ENCODE measurements at regions not wholly inside any gene's neighbourhood (a gene's known extent, or its start where the extent isn't known, plus 50 kb on each side); places are given as distances from the start of the nearest gene placed in this dataset.

DNA sequence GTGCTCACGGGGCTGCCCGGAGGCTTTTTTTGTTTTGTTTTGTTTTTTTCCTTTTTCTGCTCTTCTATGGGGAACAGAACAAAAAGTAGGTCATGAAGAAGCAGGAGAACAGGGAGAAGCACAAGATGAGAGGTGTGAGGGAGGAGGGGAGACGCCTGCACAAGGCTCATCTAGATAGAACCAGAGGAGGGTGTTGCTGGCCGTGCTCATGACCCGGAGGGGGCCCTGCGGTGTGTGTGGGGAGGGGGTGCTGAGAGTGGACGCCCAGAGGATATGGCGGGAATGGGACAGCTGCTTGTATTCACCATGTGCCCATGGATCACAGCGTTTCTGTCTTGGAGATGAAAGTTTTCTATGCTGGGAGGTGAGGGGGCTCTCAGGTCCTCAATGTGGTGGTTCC lies 183.7 kb downstream of the FOXL1 start:
- no peak for DNase-seq (ENCODE audit: extremely low spot score, insufficient read length, low read depth)
- no peak for FAIRE-seq

DNA sequence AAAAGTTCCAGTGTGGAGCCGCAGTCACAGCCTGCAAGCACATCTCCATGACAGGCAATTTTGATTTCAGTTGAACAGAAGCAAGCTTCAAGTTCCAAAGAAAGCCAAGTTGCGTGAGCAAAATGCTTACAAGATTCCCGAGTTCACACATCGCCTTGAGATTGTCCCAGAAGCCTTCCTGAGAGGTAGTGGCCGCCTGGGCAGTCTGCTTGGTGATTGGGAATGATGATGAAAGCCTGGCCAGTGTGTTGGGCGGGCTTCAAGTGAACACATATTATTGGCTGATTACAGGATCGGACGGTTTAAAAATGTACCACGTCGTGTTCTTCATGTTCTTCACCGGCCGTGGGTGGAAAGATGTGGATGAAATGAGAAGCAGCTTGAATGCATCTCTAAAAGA lies 185.5 kb downstream of the FOXL1 start:
- FAIRE-seq (no peak), DNase-seq (ENCODE audit: extremely low spot score, insufficient read length, low read depth) (no peak)

DNA sequence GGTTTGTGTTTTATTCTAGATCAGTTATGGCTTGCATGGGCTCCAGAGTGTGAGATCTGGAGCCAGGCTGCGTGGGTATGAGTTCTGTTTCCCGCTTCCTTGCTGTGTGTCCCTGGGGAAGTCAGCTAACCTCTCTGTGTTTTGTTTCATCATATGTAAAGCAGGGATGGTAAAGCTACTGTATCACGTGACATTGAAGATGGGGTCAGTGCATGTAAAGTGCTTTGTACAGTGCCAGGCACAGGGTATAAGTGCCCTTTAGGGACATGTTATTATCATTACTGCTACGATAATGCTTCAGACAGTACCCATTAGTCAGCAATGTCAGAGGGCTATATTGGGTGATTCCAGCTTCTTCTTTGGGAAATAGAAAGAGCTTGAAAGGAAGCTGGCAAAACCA lies 186.2 kb downstream of the FOXL1 start:
- FAIRE-seq (no peak), DNase-seq (ENCODE audit: extremely low spot score, insufficient read length, low read depth) (no peak)

DNA sequence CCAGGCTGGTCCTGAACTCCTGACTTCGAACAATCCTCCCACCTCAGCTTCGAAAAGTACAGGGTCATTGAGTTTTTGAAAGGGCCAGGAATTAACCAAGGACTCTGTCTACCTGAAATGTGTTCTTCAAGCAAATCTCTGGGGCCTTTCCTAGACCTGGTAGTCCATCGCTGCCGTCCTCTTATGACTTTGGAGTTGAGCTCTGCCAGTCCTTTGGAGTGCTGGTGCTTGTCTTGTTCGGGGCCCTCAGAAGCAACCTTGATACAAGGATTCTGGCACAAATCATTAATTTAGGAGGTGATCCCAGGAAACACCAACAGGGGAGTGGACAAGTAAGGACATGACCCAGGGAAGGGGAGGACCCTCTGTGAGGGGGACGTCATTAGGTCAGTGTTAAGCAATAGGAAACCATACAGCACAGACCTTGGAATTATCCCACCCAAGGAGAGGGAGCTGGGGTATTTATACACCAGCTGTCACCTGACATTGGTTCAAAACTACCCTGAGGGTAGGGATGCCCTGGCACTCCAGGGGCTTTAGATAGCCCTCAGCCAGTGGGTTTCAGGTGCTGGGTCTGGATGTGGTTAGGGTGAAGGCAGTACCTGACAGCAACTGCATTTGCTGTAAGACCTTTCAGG lies 187.2 kb downstream of the FOXL1 start:
- DNase-seq (ENCODE audit: extremely low spot score, insufficient read length, low read depth) = no peak
- no peak for FAIRE-seq

DNA sequence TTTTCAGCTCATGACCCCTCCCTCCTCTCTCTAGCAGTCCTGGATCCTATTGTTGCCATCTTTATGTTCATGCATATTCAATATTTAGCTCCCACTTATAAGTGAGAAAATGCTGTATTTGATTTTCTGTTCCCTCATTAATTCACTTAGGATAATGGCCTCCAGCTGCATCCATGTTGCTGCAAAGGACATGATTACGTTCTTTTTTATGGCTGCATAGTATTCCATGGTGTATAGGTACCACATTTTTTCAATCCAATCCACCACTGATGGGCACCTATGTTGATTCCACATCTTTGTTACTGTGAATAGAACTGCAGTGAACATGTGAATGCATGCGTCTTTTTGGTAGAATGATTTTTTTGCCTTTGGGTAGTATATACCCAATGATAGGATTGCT lies 188.4 kb downstream of the FOXL1 start:
- no peak for DNase-seq (ENCODE audit: extremely low spot score, insufficient read length, low read depth)
- FAIRE-seq = no peak

DNA sequence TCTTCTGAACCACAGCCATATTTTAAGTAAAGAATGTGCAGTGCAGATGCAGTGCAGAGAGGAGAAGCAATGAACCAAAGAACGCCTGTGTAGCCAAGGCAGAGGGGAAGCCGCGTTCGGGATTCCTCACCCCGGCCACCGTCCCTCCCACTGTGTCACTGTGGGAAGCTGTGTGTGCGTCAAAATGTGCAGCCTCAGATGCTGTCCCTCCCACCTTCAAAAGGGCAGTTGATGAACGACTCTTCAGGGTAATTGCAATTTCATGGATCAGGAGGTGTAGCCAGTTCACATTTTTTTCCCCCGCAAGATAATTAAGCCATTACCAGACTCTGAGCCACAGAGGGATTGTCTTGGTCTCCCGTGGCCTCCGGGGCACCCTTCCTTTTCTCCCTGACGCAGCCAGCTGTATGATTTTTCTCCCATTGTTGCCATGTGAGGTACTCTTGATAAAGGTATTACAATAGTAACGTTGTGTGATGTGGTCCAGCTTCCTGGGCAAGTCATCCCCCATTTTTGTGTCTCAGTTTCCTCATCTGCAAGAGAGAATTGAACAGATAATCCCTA lies 190.0 kb downstream of the FOXL1 start:
- DNase-seq (ENCODE audit: extremely low spot score, insufficient read length, low read depth) = no peak
- no peak for FAIRE-seq

DNA sequence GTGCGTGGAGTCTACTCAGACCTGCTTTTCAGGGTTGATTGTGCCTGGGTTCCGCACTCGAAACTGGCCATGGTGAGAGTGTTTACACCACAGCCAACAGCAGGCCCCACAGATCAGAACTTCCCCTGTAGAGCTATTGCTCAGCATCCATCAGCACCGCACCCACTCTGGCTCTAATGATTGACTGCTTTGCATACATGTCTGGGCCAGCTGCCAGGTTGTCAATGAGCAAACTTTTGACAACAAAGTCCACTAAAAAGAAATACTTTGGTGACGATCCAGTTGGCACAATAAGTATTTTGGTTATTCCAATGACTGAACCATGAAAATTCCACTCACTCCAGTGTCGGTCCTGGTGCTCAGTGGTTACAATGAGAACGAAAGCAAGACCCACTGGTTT lies 190.7 kb downstream of the FOXL1 start:
- DNase-seq (ENCODE audit: extremely low spot score, insufficient read length, low read depth) (peak; percentile 26), FAIRE-seq (peak; percentile 74)

DNA sequence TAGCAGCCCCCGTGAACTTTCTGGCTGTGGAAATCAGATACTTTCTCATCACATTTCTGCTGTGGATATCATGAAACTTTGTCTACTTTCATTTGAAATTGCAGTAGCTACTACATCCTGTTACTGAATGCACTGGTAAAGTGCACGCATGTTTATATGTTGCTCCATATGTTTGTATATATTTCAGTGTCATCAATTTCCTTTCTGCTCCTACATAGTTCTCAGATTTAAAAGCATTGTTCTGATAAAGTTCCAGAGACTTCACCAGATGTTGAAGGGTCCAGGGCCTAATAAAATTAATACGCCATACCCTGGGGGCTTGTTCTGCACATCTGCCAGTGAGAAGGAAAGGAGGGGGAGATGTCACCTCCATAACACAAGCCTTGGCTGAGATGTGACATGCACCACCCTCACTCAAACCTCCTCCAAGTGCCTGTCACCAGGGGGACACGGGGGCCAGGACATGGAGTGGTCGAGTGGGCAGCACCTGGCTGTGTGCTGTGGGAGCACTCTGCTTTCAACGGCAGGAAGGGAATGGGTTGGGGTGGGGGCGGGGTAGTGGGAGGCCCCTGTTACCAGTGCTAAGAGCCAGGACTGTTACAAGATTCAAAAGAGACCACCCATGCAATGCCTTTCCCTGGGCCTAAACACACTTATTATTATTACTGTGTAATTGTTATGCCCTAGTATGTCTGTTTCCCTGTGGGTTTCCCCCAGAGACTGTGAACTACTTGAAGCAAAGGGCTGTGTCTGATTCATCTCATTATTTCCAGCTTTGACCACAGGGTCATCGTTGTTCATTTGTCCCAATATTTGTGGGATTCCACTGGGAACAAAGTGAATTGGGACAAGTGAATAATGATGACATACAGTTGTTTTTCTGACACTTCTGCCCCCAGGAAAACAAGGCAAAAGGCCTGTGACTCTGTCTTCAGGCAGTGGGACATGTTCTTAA lies 193.4 kb downstream of the FOXL1 start:
- DNase-seq (ENCODE audit: extremely low spot score, insufficient read length, low read depth) (no peak), FAIRE-seq (no peak)

DNA sequence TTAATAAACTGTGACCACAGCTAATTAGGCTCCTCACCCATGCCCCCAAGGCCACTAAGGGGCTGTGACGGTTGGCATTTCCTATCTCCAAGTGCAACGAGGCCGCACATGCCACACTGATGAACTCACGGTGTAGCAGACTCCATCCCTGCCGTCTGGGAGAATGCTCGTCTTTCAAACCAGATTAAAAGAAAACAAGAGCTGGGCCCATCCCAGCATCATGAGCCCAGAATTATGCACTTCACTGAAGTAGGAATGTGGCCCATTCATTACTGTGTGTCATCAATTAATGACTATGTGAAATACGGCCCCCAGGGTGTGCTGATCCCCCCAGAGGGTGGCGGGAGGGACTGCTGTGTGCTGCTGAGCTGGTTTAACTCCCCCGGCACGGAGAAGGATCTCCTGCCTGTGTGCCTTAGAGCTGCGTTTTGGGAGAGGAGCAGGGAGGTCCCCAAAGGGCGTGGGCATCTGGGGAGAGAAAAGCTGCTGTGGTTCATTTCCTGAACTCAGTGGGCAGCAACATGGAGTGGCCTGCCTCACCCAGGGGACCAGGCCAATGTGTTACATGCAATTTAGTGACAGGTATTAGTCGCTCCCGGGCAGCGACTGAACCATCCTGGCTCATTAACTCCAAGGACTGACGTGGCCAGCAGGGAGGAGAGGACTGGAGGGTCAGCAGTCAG lies 194.5 kb downstream of the FOXL1 start:
- DNase-seq (ENCODE audit: extremely low spot score, insufficient read length, low read depth) = no peak
- no peak for FAIRE-seq

DNA sequence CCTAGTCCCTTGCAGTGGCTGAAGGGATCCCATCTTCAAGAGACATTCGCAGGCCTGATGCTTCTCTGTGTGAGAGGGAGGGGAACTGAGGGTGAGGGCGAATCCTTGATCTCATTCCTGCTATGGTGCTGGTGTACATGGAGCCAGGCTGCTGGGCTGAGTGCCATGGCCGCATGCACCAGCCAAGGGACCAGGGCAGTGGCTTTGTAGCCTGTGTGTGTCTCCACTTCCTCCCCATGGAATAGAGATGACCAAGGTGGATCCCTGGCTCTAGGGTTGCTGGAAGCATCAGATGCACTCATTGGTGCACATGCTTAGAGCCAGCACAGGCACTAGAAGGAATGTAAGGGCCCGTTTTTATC lies 195.0 kb downstream of the FOXL1 start:
- no peak for FAIRE-seq

DNA sequence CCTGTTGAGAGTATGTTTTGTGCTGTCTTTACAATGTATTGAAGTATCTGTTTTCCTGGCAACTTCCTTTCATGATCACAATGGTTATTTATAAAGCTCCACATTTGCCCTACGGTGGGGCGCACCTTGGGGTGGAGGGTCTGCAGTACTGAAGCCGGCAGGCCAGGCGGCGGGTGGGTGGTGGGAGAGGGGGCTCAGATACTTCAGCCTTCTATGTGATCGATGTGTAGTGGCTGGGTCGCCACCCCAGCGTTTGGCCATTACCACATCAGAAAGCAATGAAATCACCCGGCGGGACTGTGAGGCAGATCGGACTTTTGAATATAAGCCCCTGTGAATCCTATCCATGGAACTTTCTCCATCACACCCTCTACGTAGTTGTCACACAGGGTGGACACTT lies 196.6 kb downstream of the FOXL1 start:
- FAIRE-seq (no peak), DNase-seq (ENCODE audit: extremely low spot score, insufficient read length, low read depth) (no peak)

More for the DNA sequence above, 195.0 kb downstream of the FOXL1 start:
- DNase-seq (ENCODE audit: extremely low spot score, insufficient read length, low read depth) = no peak

DNA sequence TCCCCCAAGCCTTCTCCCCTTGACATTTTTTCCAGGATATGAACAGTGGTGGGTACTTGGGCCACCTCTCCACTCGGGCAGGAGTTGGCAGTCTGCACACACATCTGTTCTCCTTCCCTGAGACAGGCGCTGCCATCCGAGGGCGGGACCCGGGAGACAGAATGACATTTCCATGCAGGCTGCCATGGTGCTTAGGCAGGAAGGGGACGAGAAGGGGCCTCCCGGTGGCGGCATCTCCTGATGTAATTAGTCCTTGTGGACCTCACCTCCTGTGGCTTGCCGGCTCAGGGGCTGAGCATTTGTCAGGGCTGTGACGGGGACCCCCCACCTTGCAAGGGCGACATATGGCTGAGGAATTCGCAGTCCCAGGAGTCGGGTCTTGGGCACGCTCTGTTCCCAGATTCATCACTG lies 197.2 kb downstream of the FOXL1 start:
- no peak for FAIRE-seq
- DNase-seq (ENCODE audit: extremely low spot score, insufficient read length, low read depth) = no peak

DNA sequence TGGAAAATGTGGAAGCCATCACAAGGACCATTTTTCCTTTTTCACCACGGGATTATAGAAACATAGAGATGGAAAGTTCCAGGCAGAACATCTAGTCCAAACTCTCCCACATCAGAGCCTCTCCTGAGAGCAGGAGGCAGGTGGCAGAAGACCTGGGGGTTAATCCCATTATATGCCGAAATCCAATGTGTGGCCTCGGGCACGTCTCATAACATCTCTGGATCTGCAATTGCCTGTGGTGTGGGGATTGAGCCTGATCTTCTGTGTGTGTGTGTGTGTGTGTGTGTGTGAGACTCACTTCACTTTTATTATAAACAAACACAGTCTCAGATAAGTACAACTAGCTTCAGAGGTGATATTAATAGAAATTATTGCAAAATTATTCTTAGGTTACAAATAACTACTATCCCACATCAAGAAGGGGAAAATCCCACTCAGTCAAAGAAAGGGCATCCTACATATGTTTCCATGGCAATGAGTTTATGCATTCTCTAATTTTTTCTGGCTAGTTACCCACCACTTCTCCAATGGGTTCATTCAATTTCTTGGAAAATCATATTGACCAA lies 199.1 kb downstream of the FOXL1 start:
- DNase-seq (ENCODE audit: extremely low spot score, insufficient read length, low read depth) (no peak), FAIRE-seq (no peak)

DNA sequence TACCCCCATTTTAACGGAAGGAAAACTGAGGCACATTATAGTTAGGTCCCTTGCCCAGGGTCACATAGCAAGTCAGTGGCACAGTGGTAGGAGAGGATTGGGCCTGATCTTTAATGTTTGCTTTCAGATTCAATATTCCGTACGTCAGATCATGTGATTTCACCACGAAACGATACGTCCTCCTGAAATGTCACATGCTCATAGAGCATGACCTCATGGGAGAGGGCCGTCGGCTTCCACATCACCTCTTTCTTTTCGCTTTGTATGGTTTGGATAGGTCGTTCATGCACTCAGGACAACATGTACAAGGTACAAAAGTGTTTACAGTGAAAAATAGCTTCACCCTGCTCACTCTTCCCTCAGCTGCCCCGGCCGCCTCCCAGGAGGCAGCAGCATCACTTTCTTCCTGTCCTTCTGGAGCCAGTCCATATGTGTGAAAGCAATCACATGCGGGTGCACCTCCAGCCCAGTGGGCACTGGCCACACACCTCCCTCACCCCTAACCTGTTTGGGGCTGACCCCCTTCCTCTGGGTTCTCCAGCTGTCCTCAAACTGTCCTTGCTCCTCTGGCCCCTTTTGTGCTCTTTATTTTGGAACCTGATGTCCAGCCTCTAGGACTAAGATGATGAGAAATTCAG lies 199.9 kb downstream of the FOXL1 start:
- no peak for FAIRE-seq
- no peak for DNase-seq (ENCODE audit: extremely low spot score, insufficient read length, low read depth)

DNA sequence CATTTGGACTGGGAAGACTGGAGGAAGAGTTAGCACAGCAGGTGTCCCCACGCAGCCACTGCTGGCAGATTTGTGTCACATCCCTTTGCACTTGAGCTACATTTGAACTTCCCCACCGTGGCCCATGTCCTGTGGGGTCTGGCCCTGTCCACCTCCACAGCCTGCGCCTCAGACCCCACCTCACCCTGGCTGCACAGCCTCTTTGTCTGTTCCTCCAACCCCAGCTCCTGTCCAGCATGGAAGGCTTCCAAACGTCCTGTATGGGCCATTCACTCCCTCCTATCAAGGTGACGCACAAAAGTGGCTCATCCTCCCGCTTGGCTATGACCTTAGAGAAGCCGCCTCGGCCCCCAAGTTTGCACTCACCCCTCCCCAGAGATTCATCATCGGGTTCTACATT lies 200.6 kb downstream of the FOXL1 start:
- no peak for FAIRE-seq
- DNase-seq (ENCODE audit: extremely low spot score, insufficient read length, low read depth) = no peak

DNA sequence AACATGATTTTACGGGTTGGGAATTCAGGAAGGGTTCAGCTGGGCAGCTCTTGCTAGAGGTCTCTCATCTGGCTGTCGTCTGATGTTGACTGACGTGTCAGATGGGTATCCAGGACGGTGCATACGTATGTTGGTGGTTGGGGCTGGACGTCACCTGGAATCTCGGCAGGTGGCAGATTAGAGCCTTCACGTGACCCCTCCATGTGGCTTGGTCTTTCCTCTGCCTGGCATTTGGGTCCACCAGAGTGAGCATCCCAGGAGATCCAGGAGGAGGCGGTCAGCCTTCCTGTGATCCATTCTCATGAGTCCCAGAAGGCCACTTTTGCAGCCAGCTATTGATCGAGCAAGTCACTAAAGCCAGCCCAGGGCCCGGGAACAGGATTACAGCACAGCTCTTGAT lies 202.7 kb downstream of the FOXL1 start:
- no peak for FAIRE-seq
- no peak for DNase-seq (ENCODE audit: extremely low spot score, insufficient read length, low read depth)

DNA sequence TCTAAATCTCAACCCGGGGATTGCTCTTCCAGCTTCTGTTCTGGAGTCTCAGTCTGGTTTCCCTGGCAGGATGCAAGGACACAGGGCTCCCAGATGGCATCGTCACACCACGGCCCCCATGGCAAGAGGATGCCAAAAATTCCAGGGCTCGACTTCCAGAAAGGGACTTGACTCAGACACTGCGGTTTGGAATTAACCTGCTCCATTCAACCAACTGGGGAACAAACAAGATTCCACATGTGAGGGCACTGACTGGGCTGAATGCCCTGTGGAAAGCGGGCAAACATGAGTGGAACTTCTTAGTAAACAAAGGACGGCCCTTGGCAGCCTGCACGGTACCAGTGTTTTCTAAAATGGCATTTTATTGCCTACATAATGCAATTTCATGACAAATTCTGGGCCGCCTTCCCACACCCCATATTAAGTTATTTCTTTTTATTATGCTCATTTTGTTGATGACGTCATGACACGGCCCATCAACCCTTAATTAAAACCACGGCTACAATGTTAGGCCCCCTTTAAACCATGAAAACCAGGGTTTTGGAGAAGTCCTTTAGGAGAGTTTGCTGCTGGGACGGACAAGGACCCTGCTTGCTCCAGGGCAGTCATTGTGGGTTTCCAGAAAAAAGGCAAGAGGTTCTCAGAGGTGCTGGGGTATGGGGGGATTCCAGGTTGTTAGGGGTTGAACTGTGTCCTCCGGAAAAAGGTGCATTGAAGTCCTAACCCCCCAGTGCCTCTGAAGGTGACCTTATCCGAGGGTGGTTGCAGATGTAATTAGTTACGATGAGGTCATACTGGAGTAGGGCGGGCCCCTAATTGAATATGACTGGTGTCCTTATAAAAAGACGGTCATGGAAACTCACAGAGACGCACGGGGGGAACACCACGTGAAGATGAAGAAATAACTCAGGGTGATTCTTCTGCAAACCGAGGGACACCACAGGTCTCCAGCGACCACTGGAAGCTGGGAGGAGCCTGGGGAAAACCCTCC lies 205.6 kb downstream of the FOXL1 start:
- DNase-seq (ENCODE audit: extremely low spot score, insufficient read length, low read depth) (no peak), FAIRE-seq (no peak)

DNA sequence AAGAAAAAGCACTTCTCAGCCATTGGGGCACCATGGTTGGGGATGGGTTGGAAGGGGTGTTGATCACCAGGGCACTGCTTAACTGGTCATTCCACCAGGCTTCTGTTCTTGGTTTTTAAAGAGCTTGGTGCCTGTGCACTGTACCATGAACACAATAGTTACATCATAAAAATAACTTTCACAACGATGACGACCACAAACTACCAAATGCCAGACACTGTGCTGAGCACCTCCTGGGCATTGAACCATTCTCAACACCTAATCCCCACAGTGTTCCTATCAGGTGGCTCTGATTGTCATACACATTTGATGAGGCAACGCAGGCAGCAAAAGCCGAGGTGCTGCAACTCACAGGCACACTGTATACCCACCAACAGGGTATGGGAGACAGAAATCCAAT lies 208.0 kb downstream of the FOXL1 start:
- FAIRE-seq (no peak), DNase-seq (ENCODE audit: extremely low spot score, insufficient read length, low read depth) (no peak)

DNA sequence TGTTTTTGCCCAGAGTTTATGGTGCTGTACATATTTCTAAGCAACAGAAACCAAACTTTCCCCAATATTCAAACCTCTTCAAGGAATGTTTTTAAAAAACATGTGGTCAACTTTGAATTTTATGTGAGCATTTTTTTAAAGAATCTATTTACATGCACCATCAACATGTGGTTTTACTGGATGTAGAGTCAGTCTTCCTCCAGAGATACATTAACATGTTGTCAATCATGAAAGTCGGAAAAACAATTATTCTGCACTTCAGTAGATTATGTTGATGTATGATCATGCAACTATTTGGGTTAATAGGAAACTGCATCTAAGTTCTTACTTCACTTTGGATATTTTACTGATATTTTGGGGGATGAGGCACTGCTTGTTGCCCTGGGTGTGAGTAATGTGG lies 208.6 kb downstream of the FOXL1 start:
- DNase-seq (ENCODE audit: extremely low spot score, insufficient read length, low read depth) (no peak), FAIRE-seq (no peak)

All from GM18507 (cell line).